ENCODE measurements at regions not wholly inside any gene's neighbourhood (a gene's known extent, or its start where the extent isn't known, plus 50 kb on each side); places are given as distances from the start of the nearest gene placed in this dataset.

DNA sequence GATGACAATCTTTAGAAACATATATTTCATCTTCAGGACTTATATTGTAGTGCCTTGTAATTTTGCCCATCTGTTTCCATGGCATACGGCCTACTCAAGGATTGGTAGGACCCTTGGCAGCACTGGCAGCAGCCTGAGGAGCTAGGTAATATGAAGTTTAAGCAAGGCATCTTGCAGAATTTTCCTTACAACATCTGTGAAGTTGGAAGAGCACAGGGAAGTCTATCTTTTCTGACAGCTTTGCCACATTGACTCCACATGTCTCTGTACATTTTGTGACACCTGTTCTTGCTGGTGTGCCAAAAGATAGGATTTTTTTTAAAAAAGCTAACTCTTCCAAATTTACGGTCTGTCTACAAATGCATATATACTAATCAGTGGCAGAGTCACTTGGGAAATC, 1235.2 kb downstream of the PCDH7 start:
- no peak for DNase-seq (ENCODE audit: low read depth)

DNA sequence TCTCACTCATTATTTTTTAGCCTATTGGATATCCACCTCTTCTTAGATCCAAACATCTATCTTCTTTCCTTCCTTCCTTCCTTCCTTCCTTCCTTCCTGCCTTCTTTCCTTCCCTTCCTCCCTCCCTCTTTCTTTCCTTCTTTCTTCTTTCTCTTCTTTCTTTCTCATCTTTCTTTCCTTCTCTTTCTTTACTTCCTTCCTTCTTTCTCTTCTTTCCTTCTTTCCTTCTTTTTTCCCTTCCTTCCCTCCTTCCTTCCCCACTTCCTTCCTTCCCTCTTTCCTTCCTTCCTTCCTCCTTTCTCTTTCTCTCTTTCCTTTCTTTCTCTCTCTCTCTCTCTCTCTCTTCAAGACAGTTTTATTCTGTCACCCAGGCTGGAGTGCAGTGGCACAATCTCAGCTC, 1239.8 kb downstream of the PCDH7 start:
- no peak for DNase-seq (ENCODE audit: low read depth)

DNA sequence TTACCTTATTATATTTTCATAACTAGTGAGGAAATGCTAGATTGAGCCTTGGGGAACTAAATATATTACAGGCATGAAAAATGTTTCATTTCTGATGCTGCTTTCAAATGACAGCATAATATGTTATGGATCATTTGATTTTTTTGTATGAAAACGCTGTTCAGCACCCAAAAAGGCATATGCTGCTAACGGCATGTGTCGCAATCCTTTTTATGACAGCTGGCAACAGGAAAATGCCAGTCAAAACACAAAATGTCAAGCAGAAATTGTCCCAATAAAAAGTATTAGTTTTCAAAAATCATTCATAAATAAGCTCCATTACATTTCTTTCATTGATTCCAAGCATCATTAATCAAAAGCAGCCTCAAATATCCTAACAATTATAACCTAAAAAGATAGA, 1244.5 kb downstream of the PCDH7 start:
- no peak for DNase-seq (ENCODE audit: low read depth)

DNA sequence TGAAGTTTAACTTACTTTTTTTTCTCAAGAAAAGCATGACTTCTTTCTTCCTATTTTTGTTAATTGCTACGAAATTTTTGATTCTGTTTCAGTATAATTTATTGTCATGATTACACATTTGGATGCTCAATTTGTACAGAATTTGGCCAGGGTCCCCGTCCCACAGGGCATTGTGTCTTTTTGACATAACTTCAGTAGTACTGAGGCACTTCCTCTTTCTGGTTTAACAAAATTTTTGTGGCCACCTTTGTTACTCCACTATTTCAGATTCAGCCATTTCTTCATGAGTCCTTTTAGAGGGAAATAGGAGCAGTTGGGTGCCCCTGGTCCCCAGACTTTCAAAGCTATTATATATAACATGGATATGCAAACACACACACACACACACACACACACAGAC, 1248.7 kb downstream of the PCDH7 start:
- no peak for DNase-seq (ENCODE audit: low read depth)

DNA sequence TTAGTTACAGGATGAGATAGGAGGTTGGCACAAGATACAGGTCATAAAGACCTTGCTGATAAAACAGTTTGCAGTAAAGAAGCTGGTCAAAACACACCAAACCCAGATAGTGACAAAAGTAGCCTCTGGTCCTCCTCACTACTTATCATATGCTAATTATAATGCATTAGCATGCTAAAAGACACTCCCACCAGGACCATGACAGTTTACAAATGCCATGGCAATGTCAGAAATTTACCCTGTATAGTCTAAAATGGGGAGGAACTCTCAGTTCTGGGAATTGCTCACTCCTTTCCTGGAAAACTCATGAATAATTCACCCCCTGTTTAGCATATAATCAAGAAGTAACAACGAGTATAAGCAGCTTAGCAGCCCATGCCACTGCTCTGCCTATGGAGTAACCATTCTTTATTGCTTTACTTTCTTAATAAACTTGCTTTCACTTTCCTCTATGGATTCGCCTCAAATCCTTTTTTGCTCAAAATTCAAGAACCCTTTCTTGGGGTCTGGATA, 1254.4 kb downstream of the PCDH7 start:
- no peak for DNase-seq (ENCODE audit: low read depth)

DNA sequence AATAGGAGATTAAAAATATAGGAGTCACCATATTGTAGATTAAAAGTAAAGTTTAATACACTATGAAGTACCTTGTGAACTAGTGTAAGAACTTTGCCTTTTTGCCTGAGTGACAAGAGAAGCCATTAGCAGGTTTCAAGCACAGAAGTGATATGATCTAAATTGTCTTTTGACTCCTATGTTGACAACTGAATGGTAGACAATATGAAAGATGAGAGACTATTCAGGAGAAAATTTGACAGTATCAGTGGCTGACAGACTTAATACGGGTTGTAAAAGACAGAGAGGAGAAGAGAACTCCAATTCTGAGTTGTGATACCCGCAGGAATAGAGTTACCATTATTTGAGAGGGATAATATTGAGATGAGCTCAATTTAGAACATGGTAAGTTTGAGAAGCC, 1259.8 kb downstream of the PCDH7 start:
- no peak for DNase-seq (ENCODE audit: low read depth)

DNA sequence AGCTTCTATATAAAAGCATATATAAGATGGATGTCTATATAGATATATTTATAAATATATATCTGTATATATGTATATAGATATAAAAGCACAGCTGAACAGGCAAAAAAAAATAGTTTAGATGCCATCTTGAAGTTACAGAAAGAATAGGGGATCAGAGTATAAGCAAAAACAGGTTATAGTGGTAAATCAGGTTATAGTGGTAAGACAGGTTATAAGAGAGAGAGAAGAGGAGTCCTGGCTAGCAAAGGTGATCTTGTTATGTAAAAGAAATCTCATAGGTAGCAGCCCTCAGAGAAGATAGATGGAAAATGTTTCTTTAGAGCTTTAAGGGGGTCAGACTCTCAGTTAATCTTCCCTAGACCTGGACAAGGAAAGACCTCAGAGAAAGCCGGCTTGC, 1263.1 kb downstream of the PCDH7 start:
- no peak for DNase-seq (ENCODE audit: low read depth)

DNA sequence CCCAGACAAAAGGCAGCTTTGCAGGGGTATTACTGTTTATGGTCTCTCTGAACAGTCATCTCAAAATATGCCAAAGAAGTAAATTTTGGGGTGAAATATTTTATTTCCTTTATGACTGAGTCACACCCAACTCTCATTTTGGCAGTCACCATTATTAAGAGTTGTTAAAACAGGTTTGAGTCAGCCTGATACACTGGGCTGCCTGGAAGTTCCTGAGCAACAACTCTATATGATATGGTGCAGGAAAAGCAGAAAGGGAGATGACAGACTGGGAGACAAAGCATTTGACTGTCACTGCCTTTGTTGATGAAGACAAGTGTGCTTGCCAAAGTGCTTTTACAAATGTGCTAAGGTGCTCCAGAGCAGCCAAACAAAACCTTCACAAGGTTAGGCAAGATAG, 1263.5 kb downstream of the PCDH7 start:
- DNase-seq (ENCODE audit: low read depth), result no peak

DNA sequence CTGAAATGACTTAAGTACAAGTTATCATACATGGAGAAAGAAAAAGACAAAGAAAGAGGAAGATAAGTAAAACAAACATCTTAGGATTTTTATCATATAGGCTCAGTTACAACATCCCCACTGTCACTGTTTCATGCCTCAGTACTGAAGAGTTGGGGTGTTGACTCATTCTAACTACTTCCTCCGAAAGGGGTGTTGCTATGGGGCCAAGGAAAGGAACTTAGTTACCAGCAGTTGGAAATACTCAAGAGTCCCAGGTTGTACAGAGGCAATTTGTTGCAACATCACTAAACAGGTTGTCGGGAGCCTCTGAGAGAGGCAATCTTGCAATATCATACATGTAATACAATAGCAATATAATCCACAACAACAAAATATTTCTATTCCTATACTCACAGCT, 1264.7 kb downstream of the PCDH7 start:
- no peak for DNase-seq (ENCODE audit: low read depth)

DNA sequence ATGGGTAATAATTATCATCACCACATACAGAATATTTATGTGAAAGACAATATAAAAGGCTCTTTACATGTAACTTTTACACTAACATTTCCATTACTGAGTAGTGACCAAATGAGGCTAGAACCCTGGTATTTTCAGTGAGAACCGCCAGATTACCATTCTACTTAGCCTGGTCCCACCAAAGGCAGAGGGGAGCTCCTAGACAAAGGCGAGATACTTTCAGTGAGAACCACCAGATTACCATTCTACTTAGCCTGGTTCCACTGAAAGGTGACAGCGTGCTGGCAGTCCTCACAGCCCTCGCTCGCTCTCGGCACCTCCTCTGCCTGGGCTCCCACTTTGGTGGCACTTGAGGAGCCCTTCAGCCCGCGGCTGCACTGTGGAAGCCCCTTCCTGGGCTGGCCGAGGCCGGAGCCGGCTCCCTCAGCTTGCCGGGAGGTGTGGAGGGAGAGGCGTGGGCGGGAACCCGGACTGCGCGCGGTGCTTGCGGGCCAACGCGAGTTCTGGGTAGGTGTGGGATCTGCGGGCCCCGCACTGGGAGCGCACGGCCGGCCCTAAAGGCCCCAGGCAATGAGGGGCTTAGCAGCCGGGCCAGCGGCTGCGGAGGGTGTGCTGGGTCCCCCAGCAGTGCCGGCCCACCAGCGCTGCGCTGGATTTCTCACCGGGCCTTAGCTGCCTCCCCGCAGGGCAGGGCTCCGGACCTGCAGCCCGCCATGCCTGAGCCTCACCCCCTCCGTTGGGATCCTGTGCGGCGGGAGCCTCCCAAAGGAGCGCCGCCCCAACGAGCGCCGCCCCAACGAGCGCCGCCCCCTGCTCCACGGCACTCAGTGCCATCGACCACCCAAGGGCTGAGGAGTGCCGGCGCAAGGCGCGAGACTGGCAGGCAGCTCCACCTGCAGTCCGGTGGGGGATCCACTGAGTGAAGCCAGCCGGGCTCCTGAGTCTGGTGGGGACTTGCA, 1276.1 kb downstream of the PCDH7 start:
- no peak for DNase-seq (ENCODE audit: low read depth)

DNA sequence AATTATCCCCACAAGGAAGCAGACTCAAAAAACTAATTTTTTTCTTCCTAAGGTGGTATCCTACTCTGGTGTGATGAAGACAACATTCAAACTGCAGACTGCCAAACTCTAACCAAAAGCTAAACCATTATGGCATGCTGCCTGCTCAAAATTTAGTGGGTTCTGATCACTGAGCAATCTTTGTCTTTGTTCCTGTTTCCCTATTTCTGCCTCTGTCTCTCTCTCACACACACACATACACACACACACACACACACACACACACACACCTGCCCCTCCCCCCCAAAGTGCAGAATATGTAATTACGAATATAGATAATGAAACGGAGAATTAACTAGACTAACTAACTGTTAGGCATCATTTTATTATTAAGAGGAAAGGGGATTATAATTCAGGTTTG, 1278.6 kb downstream of the PCDH7 start:
- DNase-seq (ENCODE audit: low read depth), result no peak

DNA sequence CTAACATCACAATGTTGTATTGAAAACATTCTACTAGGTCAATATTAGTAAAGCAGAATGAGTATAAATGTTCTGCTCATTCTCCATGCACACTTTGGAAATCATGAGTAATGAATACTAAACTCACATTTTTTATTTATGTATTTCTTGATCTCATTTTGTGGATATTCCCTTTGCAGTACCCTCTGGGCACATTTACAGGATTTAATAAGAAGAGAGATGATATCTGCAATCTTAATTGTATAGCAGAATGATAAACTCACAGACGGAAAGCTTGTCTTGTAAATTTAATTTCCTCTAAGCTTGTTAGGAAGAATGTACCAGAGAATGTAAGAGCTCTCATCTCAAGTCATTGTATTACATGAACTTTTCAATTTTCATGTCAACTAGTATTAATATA, 1279.7 kb downstream of the PCDH7 start:
- no peak for DNase-seq (ENCODE audit: low read depth)

DNA sequence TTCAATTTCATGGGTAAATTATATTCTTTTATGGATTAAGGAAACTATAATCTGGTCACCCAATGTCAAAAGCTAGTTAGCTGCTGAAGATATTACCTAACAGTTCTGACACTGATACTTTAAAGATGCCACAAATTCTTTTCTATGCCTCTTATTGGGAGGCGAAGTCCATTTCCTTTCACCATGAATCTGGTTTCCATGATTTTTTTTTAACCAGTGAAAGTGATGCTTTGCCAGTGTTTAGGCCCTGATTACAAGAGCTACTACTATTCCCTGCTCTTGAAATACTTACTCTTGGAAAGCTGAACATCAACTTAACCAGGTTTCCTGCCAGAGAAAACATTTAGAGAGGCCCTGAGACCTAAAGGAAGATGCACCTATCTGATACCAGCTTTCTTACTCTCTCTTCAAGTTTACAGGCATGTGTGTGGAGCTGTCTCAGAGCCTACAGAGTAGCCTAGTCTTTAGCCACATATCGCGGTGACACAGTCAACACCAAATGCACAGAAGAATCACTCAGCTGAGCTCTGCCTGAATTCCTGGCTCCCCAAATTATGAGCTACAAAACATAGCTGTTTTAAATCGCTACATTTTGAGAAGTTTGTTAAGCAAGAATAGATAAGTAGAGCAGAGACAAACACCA, 1280.8 kb downstream of the PCDH7 start:
- DNase-seq (ENCODE audit: low read depth), result no peak

DNA sequence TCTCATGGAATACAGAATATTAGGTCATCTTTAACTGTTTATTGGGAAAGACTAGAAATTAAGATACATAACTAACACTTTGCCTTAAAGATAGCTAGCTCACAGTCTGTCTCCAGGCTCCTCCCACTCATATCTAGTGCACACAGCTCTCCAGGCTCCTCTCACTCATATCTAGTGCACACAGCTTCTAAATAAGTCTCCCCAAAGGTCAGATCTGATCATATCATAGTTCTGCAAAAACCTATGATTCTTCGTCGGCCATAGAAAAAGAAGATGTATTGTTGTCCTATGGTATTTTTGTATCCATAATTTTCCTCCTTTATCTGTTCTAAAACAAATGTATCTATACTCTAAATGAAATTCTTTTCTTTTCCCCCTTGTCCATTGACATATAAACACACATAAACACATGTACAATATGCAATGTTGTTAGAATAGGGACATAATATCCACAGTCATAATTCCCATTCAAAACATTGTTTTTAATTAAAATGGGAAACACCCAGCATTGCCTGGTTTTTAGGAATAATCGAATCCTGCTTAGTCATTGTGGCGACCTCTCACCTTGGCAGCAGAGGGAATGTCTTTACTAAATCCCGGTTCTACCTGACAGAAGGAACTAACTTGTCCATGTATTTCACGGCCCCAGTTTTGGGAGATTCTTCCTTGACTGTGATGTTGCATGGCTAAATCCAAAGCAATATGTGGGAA, 1282.0 kb downstream of the PCDH7 start:
- no peak for DNase-seq (ENCODE audit: low read depth)

DNA sequence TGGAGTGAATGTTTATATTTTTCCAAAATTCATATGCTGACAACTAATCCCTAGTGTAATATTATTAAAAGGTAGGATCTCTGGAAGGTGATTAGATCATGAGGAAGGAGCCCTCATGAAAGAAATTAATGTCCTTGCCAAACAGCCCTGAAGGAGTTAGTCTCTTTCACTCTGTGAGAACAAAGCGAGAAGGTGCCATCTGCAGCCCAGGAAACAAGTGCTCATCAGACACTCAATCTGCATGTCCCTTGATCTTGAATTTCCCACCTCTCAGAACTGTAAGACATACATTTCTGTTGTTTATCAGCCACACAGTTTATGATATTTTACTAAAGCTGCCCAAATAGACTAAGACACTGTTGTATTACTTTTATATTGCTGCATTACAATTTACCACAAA, 1283.4 kb downstream of the PCDH7 start:
- DNase-seq (ENCODE audit: low read depth), result no peak

DNA sequence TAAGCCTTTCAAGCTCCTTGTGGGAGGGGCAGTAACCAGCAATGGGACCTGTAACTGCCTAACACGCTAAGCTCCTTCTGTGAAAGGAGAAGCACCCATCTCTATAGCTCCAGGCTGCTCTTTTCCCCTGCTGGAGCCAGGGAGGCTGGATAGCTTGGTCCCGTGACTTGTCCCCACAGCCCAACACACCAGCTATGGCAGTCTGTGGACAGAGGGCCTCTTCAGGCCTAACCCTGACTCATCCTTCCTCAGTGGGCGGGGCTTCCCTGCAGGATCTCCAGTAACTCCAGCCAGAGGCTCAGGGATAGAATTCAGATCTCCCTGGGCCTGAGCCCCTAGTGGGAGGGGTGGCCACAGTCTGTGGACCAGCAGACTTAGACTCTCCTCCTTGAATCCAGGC, 1290.1 kb downstream of the PCDH7 start:
- no peak for DNase-seq (ENCODE audit: low read depth)

DNA sequence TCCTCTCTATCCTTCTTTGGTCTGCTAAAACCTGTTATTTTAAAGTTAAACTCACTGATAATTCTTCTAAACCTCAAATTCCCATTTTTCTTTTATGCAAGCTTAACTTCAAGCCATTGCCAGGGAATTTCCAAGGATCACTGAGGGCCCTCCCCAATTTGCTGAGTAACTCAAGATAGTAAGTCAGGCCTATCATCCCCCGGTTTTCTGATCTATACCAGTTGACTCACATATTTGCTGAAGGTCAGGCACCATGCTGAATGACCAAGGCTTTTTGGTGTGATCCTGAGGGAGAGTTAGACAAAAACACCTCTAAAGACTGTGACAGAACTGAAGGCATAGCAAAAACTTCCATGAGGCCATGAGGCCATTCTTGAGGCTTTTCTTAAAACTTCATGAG, 1301.9 kb downstream of the PCDH7 start:
- DNase-seq (ENCODE audit: low read depth), result no peak

DNA sequence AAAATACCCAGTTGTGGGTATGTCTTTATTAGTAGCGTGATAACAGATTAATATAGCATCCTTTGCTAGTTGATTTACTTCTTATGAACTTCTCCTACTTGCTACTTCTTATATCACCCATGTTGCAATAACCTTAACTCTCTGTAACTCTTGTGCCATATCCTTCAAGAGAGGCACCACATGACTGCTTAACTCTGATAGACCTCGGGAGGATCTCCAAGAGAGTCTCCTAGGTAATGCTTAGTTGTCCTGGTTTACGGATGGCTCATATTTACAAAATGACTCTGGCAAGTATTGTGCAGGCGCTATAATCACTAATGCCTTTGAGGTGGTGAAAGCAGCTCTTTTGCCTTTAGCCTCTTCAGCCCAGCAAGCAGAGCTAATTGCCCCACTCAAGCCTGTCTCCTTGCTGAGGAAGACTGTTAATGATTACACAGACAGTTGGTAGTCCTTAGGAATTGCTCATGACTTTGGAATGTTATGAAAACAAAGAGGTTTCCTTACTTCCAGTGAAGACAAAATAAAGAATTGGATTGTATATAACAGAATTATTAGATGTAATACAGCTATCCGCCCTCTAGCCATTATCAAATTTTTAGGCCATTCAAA, 1305.8 kb downstream of the PCDH7 start:
- no peak for DNase-seq (ENCODE audit: low read depth)

DNA sequence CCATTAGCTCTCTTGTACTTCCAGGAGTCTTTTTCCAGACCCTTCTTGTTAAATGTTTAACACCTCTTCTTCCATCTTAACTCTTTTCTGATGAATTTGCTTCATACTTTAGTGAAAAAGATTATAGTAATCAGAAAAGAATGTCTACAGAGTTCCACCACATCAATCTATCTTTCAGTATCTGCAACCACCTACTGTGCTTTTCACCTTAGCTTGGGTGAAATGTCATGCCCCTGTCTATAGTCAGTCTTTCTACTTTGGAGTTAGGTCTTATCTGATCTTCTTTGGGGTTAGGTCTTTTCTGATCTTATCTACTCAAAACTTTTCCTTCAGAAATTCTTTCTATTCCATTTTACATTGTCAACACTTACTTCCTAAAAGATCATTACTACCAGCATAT, 1310.2 kb downstream of the PCDH7 start:
- DNase-seq (ENCODE audit: low read depth), result no peak

DNA sequence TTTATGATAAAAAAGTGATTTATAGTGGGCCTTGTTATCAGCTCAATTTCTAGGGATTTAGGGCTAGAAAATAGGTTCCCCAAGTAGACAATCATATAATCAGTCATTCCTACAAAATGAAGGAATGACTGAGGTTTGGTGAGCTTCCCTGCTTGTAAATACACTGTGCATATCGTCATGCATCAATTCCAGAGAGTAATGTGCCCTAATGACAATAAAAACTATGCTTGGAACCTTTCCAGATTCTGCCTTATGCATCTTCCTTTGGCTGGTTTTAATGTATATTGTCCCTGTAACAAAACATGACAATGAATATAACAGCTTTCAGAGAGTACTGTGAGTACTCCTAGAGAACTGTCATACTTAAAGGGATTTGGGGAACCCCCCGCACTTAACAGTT, 1310.9 kb downstream of the PCDH7 start:
- no peak for DNase-seq (ENCODE audit: low read depth)

DNA sequence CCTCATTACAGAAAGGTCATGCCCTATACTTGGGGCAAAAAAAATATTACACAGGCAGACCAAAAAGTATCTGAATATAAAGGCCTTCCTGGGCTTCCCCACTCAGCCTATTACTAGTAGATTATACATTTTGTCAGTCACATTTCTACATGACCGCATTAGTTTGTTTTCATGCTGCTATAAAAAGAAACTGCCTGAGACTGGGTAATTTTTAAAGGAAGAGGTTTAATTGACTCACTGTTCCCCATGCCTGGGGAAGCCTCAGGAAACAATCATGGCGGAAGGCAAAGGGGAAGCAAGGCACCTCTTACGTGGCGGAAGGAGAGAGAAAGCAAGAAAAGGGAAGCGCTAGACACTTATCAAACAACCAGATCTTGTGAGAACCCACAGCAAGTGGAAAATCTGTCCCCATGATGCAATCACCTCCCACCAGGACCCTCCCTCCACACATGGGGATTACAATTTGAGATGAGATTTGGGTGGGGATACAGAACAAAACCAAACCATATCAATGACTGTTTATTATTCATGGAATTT, 1312.0 kb downstream of the PCDH7 start:
- DNase-seq (ENCODE audit: low read depth), result no peak

DNA sequence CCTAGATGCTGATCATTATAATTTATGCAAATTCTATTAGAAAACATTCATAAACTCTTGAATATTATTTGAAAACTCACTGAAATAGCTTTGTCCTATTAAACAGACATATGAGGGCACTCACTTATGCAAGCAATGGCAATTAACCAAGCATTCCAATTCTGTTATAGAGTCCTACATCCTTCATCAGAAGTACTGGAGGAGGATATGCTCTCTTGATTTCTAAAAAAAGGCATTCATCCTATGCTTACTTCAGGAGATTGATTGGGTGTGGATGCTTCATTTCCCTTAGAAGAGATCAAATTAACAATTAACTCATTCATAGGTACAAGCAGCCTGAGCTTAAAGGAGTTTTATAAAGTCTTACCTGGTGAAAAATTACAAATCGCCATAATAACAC, 1317.2 kb downstream of the PCDH7 start:
- no peak for DNase-seq (ENCODE audit: low read depth)

Data from EH (cell line).